ENCODE measurements at regions not wholly inside any gene's neighbourhood (a gene's known extent, or its start where the extent isn't known, plus 50 kb on each side); places are given as distances from the start of the nearest gene placed in this dataset.

GRCh38 chr5:115354246-115354645 is 57.8 kb upstream of the CCDC112 start:
- TF ChIP-seq, protein P1, sequence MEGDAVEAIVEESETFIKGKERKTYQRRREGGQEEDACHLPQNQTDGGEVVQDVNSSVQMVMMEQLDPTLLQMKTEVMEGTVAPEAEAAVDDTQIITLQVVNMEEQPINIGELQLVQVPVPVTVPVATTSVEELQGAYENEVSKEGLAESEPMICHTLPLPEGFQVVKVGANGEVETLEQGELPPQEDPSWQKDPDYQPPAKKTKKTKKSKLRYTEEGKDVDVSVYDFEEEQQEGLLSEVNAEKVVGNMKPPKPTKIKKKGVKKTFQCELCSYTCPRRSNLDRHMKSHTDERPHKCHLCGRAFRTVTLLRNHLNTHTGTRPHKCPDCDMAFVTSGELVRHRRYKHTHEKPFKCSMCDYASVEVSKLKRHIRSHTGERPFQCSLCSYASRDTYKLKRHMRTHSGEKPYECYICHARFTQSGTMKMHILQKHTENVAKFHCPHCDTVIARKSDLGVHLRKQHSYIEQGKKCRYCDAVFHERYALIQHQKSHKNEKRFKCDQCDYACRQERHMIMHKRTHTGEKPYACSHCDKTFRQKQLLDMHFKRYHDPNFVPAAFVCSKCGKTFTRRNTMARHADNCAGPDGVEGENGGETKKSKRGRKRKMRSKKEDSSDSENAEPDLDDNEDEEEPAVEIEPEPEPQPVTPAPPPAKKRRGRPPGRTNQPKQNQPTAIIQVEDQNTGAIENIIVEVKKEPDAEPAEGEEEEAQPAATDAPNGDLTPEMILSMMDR (IDR thresholded peaks at IDR 0.05 in 4 of 5, conservative IDR thresholded peaks at IDR 0.05 in 1 of 5): no peak
- TF ChIP-seq POLR2A (IDR thresholded peaks at IDR 0.05): no peak
